ENCODE measurements at regions not wholly inside any gene's neighbourhood (a gene's known extent, or its start where the extent isn't known, plus 50 kb on each side); places are given as distances from the start of the nearest gene placed in this dataset.
"Not testable (repeated sequence)": the region's sequence is repeated elsewhere in the genome, so short reads cannot be mapped to it uniquely, and the experiment has no call there.

- DNase-seq (ENCODE audit: low read depth in 2 of 2), result not testable (repeated sequence)
These were observed 522.1 kb downstream of the TMEM135 start for GRCh38 chr11:87559852-87560251.

GRCh38 chr11:87555101-87555500 lies 517.4 kb downstream of the TMEM135 start:
- no peak for DNase-seq (ENCODE audit: low read depth in 2 of 2)

- DNase-seq (ENCODE audit: low read depth in 2 of 2), result no peak
These were observed 511.1 kb downstream of the TMEM135 start for GRCh38 chr11:87548797-87549196.

GRCh38 chr11:87545858-87546257 lies 508.1 kb downstream of the TMEM135 start:
- DNase-seq (ENCODE audit: low read depth in 2 of 2), result no peak

GRCh38 chr11:87539596-87539995 lies 501.9 kb downstream of the TMEM135 start:
- no peak for DNase-seq (ENCODE audit: low read depth in 2 of 2)

GRCh38 chr11:87536565-87536964 lies 498.8 kb downstream of the TMEM135 start:
- no peak for DNase-seq (ENCODE audit: low read depth in 2 of 2)

GRCh38 chr11:87536016-87536415 lies 498.3 kb downstream of the TMEM135 start:
- DNase-seq (ENCODE audit: low read depth in 2 of 2), result no peak

- DNase-seq (ENCODE audit: low read depth in 2 of 2), result no peak
These were observed 497.8 kb downstream of the TMEM135 start for GRCh38 chr11:87535513-87535912.

- not testable (repeated sequence) for DNase-seq (ENCODE audit: low read depth in 2 of 2)
These were observed 494.1 kb downstream of the TMEM135 start for GRCh38 chr11:87531835-87532234.

GRCh38 chr11:87529486-87529885 lies 491.8 kb downstream of the TMEM135 start:
- no peak for DNase-seq (ENCODE audit: low read depth in 2 of 2)

- DNase-seq (ENCODE audit: low read depth in 2 of 2), result no peak
These were observed 491.0 kb downstream of the TMEM135 start for GRCh38 chr11:87528752-87529151.

- DNase-seq (ENCODE audit: low read depth in 2 of 2), result no peak
These were observed 485.5 kb downstream of the TMEM135 start for GRCh38 chr11:87523276-87523675.

GRCh38 chr11:87518266-87518665 lies 480.5 kb downstream of the TMEM135 start:
- no peak for DNase-seq (ENCODE audit: low read depth in 2 of 2)

- no peak for DNase-seq (ENCODE audit: low read depth in 2 of 2)
These were observed 479.6 kb downstream of the TMEM135 start for GRCh38 chr11:87517351-87517750.

GRCh38 chr11:87507722-87508121 lies 470.0 kb downstream of the TMEM135 start:
- DNase-seq (ENCODE audit: low read depth in 2 of 2), result not testable (repeated sequence)

- DNase-seq (ENCODE audit: low read depth in 2 of 2), result not testable (repeated sequence)
These were observed 469.2 kb downstream of the TMEM135 start for GRCh38 chr11:87506946-87507345.

GRCh38 chr11:87501388-87501787 lies 463.7 kb downstream of the TMEM135 start:
- no peak for DNase-seq (ENCODE audit: low read depth in 2 of 2)

- not testable (repeated sequence) for DNase-seq (ENCODE audit: low read depth in 2 of 2)
These were observed 457.2 kb downstream of the TMEM135 start for GRCh38 chr11:87494936-87495335.

GRCh38 chr11:87494026-87494425 lies 456.3 kb downstream of the TMEM135 start:
- not testable (repeated sequence) for DNase-seq (ENCODE audit: low read depth in 2 of 2)

- no peak for DNase-seq (ENCODE audit: low read depth in 2 of 2)
These were observed 455.8 kb downstream of the TMEM135 start for GRCh38 chr11:87493516-87493915.

- no peak for DNase-seq (ENCODE audit: low read depth in 2 of 2)
These were observed 453.6 kb downstream of the TMEM135 start for GRCh38 chr11:87491381-87491780.

GRCh38 chr11:87490671-87491070 lies 452.9 kb downstream of the TMEM135 start:
- no peak for DNase-seq (ENCODE audit: low read depth in 2 of 2)

GRCh38 chr11:87484566-87484965 lies 446.8 kb downstream of the TMEM135 start:
- DNase-seq (ENCODE audit: low read depth in 2 of 2), result no peak

- DNase-seq (ENCODE audit: low read depth in 2 of 2), result no peak
These were observed 439.6 kb downstream of the TMEM135 start for GRCh38 chr11:87477321-87477720.
